ENCODE measurements at regions not wholly inside any gene's neighbourhood (a gene's known extent, or its start where the extent isn't known, plus 50 kb on each side); places are given as distances from the start of the nearest gene placed in this dataset.

GRCh38 chr12:19836456-19836855 lies 397.2 kb downstream of the AEBP2 start:
- WGBS (ENCODE audit: insufficient coverage, low coverage, missing lambda C conversion rate): 1% methylated on average over 9 of the region's 9 CpGs
- Histone ChIP-seq H3K4me2 (ENCODE audit: insufficient read depth, low read length) (no peak overlapping the region), H4K20me1 (replicated peaks; ENCODE audit: control insufficient read depth, insufficient read depth, low read length) (no peaks in the 10 kb centered on the region), H3K9me1 (ENCODE audit: control insufficient read depth, insufficient read depth, low read length) (no peaks in the 10 kb centered on the region), H3K27ac (ENCODE audit: extremely low read depth, low read depth, low read length) (no peak overlapping the region), H3K9me3 (replicated peaks; ENCODE audit: control insufficient read depth, insufficient read depth, low read depth, low read length) (no peaks in the 10 kb centered on the region), H3K9ac (ENCODE audit: insufficient read depth in 1 of 2, low read depth in 2 of 2, low read length in 2 of 2) (no peak overlapping the region), H3K27me3 (ENCODE audit: control insufficient read depth in 2 of 2, insufficient read depth in 2 of 2, low read length in 2 of 2) (no peaks in the 10 kb centered on the region), H3K4me3 (no peak overlapping the region), H3K36me3 (ENCODE audit: control insufficient read depth, insufficient read depth, low read length) (no peaks in the 10 kb centered on the region), H3K4me1 (replicated peaks in 1 of 2; ENCODE audit: control insufficient read depth in 2 of 2, insufficient read depth in 2 of 2, low read length in 2 of 2) (no peaks in the 10 kb centered on the region), H3K79me2 (ENCODE audit: control insufficient read depth, insufficient read depth, low read length) (no peaks in the 10 kb centered on the region), H2AFZ (ENCODE audit: low read depth, low read length) (no peak overlapping the region)
- no TSS peak for BruUV-seq (replicated peaks)
- TF ChIP-seq ZNF699 (CRISPR knock-in tag; IDR thresholded peaks at IDR 0.05; ENCODE audit: insufficient replicate concordance) (no peak), ZNF436 (CRISPR knock-in tag; IDR thresholded peaks at IDR 0.05) (no peak), ATF7 (IDR thresholded peaks at IDR 0.05) (no peak), PPARD (CRISPR knock-in tag; IDR thresholded peaks at IDR 0.05) (no peak), FOXP1 (CRISPR knock-in tag; IDR thresholded peaks at IDR 0.05) (no peak), UBTF (IDR thresholded peaks at IDR 0.05; ENCODE audit: borderline replicate concordance in 1 of 2, low read depth in 2 of 2, low read length in 2 of 2) (no peak), DNMT1 (IDR thresholded peaks at IDR 0.05) (no peak), ZNF785 (CRISPR knock-in tag; IDR thresholded peaks at IDR 0.05) (no peak)
- ATAC-seq (no peak), DNase-seq (ENCODE audit: extremely low read depth in 1 of 4, low spot score in 3 of 4) (no peak), FAIRE-seq (no peak)
- intact Hi-C loops (cut with micrococcal nuclease) (no loop called here), in situ Hi-C loops (cut with MboI) (no loop called here)
- ChIA-PET CTCF (ENCODE audit: low intra/inter-chr PET ratio) (no interaction called here), POLR2A (no interaction called here)

Measured in K562 (cell line).